HG03558 (cell line): ENCODE measurements at regions not wholly inside any gene's neighbourhood (a gene's known extent, or its start where the extent isn't known, plus 50 kb on each side); places are given as distances from the start of the nearest gene placed in this dataset.
"Not testable (repeated sequence)": the region's sequence is repeated elsewhere in the genome, so short reads cannot be mapped to it uniquely, and the experiment has no call there.

Source experiments
- ATAC-seq: cut with Tn5 transposase; IDR thresholded peaks from one replicate; pipeline ENCODE4 v1.9.1; 2021; ENCODE audit warnings: moderate number of reproducible peaks; ENCODE audit not compliant: unreplicated experiment; ENCODE audit errors: extremely low read depth

DNA sequence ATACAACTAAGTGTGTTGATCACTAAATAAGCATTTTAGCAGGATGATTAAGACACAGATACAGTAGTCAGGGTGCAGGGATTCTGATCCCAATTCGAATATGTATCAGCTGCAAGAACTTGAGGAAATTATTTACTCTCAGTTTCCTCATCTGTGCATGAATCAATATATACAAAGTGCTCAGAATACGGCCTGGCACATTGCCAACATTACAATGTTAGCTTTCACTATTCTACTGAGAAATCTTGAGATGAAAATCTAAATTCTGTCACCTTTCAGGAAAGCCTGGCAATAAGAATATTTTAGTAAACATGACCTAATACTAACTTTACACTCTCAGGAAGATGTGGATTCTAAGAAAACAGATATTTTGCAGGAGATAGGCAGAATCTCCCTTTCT lies 1001.6 kb upstream of the IGFBP7 start:
- ATAC-seq, result no peak

DNA sequence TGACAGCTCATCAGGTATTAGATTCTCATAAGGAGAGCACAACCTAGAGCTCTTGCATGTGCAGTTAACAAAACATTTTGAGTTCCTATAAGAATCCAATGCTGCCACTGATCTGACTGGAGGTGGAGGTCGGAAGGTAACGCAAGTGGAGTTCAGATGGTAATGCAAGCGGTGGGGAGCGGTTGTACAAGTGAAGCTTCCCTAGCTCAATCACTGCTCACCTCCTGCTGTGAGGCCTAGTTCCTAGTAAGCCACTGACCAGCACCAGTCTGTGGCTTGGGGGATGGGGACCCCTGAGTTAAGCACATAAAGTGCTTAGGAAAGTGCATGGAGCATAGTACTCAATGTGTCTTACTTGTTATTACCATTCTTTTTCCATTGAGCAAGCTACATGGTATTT lies 983.2 kb upstream of the IGFBP7 start:
- no peak for ATAC-seq

DNA sequence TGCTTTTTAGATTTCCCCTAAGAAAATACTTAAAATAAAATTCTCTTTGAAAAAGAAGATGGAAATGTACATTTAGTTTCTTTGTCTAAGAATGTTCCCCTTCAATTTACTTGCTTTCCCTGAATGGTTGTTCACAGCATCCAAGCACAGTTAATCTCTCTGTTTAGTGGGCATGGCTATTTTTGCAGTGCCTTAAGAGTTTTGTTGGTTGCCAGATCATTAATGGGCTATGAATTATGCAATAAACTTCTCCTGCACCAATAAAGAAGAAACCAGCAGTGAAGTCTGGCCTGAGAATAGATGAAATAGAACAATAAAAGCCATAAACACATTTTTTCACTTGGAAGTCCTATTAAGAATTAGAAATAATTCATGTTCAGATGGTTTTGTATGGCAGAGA lies 980.4 kb upstream of the IGFBP7 start:
- no peak for ATAC-seq

DNA sequence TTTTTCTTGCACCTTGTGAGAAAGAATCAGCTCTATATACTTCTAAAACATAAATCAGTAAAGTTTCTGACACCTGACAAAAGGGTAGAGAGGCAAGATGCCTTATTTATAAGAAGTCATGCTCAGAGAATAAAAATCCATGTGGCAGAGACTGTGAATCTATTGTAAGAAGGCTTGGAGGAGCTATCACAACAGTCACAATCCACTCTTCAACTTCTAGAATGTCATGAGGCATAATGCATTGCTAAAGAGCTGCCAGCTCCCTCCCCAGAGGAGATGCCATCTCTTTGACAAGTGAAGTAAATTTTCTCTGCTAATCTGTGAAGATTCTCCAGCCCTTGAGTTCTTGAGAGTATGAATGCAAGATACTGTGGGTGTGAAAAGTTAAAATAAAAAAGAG lies 971.2 kb upstream of the IGFBP7 start:
- no peak for ATAC-seq

DNA sequence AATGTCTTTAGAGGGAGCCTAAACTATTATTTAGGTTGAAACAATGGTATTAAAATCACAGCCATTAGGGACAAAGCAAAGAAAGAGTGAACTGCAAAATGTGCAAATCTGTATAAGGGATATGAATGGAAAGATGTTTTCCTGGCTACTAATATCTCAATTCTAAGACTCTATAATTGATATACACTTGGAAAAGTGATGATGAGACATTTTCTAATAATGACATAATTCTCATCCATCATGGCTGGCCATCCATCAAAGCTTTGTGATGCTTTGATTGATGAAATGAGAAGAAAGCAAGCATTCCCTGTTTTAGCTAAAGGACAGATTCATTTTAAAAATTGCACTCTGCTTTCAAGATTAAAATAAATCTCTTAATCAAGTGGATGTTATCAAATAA lies 965.5 kb upstream of the IGFBP7 start:
- no peak for ATAC-seq

DNA sequence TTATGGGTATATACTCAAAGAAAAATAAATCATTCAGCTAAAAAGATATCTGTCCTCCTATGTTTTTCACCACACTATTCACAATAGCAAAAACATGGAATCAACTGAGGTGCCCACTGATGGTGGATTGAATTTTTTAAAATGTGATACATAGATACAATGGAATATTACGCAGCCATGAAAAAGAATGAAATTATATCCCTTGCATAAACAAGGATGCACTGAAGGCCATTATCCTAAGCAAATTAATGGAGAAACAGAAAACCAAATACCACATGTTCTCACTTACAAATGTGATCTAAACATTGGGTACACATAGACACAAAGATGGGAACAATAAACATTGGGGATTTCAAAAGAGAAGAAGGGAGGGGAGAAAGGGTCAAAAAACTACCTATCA lies 964.2 kb upstream of the IGFBP7 start:
- no peak for ATAC-seq

DNA sequence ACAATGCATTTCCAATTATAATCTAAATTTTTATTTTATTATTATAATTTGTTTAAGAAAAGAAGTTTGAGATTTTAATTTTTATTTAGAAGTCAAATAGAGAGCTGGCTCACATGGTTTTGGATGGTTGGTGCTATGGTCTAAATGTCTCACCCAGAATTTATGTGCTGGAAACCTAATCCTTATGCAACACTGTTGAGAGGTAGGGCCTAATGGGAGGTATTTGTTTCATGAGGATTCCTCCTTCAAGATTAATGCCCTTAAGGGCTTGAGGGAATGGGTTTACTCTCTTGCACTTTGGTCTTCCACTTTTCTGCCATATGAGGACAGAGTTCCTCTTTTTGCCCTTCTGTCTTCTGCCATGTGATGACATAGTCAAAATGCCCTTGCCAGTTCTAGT lies 960.5 kb upstream of the IGFBP7 start:
- ATAC-seq, result no peak

DNA sequence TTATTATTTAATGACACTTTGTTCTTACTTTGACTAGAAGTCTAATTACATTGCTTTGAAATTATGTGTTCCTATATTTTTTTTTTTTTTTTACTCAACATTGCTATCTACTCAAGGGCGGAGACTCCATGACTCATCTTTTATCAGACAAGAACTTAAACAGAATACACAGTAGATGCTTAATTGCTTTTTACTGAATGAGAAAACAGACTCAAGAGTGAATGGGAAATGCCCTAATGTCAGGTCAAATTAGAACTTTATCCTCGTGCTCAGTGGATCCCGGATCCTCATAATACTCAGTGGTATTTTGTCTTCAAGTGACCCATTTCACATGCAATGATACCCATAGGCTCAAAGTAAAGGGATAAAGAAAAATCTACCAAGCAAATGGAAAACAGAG lies 954.5 kb upstream of the IGFBP7 start:
- ATAC-seq, result no peak

DNA sequence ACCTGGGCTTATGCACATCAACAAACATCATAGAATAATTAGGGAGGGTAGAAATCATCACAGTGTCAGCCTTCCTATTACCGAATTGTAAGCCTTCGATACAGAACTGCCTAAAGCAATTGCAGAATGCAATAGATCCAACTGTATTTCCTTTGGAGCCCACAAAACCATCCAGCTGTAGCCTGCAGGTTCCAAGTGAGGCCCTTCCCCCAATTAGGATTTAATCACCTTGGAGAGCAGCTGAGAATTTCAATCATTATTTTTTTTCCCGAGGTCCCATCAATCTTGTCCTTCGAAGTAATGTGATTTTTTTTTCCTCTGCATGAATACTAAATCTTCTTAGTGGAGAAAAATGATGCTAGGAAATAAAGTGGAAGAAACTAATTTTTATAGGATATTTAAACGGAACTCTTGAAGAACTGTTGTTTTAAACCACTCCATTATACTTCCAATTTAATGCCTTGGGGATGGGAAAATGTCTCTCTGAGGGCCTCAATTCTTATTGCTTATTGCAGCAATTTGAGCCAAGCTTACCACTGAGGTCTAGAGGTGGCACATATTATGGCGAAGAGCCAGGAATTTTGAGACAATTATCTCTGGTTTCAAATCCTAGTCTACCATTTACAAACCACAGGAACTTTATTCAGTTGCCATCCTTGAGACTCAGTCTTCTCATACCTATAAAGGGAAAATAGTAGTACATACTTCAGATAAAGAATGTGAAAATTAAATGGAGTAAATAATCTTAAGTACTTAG lies 953.4 kb upstream of the IGFBP7 start:
- ATAC-seq, result no peak

DNA sequence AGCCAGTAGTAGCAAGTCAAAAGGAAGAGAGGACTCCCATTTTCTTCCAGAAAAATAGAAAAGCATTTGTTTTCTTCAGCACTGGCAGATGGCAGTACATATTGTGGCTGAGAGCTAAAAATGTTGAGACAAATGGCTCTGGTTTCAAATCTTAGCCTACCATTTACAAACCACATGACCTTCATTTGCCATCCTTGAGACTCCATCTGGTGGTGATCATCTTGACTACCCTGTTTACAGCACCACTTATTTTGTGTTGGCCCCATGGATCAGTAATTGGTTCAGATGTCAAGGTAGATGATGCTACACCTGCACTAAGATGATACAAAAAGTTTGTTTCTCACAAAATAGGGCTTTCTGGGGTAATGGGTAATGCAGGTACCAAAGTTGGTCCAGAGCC lies 951.8 kb upstream of the IGFBP7 start:
- no peak for ATAC-seq

DNA sequence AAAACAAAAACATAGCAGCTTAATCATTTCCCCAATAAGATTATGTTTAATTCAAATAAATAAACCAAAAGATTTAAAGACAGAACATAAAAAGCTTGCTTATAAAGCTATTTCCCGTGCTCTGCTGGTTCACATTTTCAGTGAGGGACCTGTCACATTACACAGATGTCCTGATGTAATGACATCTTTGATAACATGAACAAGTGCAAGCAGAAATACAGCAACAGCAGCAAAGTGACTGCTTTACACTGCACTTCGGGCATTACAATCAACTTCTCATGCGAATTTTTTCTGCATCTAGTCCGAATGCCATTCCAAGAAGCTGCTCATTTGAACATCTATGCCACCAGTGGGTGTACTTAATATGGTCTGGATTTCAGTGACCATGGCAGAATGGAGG lies 940.3 kb upstream of the IGFBP7 start:
- ATAC-seq, result no peak

DNA sequence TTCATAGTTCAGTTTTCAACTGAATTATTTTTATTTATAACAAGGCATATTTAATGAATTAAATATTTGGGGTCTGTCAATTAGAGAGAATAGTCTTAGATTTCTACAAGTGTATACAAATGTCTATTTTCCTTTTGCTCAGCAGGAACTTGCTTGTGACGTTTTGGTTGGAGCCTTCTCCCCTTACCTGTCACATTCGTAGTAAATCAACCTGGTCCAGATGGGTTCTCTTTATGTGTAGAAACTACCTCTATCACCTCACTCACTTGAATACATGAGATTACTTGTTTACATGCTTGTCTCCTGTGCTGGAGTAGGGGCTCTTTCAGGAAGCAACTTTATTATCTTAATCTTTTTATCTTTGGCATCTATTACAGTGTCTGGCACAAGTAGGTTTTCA lies 938.3 kb upstream of the IGFBP7 start:
- ATAC-seq, result no peak

DNA sequence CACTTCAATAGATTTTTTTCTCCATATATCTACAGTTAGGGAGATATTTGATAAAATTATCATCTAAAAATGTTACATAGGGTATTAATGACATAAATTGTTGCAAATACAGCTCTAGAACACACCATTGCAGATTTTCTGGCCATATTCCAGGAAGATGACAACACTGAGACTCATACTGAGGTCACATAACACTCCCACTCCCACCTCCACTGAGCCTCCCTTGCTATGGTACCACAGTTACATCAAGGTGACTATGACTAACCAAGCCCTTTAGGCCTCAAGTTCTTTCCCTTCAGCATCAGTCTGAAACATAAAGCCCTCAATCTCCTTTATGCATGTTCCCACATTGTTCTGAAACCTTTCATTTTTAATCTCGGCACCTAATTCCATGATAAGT lies 932.0 kb upstream of the IGFBP7 start:
- ATAC-seq, result no peak

DNA sequence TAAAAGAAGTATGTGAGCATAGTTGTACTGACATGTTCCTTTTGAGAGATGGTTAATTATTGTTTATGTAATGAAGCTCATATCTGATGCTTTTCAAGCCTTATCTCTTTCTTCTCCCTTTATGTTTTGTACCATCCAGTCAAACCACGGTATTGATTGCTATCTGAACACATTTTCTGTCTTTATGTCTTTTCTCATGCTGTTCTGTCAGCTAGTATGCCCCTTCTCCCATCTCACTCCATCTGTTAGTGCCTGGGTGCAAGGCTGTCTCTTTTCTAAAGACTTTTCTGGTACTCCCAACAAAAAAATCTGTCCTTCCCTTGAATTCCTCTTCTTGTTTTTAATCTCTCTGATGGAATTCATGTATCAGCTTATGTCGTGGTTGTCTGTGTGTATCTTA lies 883.8 kb upstream of the IGFBP7 start:
- no peak for ATAC-seq

DNA sequence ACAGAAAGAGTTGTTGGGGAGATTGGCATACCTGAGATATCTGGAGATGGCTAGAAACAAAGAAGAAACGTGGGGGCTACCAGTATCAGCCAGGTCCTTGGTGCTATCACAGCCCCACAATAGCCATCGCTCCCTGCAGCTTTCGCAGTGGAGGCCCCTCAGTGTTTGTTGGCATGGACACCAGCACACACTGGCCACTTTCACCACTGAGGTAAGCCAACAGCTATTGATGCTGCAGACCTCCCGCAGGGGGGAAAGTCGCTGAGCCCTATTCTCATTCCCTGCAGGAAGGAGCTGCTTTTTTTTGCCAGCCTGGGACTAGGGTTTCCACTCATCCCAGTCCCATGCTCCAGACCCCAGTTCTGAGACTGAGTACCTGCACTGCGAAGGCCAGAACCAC lies 879.2 kb upstream of the IGFBP7 start:
- no peak for ATAC-seq

DNA sequence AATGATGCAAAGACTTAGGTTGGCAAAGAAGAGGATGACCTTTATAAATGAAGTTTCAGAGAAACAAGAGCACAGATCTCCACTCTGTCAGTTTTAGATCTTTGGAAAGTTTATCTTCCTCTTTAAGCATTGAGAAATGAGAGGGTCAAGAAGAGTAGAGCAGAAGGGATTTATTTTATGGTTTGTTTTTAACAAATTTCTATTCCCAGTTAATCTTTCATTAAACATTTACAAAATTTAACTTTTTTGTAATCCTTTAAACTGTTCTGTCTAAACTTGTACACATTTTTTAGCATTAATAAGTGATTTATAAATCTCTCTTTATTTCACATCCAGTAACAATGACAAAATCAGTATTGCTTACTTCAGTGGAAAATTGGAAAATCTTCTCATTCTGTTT lies 875.0 kb upstream of the IGFBP7 start:
- ATAC-seq, result no peak

DNA sequence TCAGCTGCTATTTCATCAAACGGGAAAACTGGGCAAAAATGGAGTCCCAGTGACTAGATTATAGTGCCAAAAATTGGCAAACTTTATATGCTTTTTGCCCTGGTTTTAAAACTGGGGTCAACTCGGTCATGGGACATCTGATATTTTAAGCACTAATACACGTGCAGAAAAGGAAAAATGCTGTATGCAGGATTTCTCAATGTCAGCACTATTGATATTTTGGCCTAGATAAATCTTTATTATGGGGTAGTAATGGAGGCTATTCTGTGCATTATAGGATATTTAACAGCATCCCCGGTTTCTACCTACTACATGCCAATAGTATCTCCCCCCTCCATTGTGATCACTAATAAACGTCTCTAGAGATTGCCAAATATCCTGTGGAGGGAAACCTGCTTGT lies 870.9 kb upstream of the IGFBP7 start:
- no peak for ATAC-seq

DNA sequence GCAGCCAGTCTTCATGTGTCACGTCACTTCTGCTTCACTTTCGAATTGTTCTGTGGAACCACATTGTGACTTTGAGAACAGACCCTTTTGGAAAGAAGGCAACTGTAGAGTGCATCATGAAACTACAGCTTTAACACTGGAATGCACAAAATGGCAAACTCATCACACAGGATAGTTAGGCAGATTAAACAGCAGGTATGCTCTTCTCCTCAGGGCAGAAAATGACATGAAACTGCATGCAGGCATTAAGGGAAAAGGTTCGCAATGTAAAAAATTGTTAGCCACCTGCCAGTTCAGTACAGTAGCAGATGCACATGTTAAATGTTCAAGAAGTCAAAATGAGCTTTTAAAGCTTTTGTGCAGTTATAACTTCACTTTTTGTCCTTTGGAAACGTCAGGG lies 864.6 kb upstream of the IGFBP7 start:
- ATAC-seq, result no peak

DNA sequence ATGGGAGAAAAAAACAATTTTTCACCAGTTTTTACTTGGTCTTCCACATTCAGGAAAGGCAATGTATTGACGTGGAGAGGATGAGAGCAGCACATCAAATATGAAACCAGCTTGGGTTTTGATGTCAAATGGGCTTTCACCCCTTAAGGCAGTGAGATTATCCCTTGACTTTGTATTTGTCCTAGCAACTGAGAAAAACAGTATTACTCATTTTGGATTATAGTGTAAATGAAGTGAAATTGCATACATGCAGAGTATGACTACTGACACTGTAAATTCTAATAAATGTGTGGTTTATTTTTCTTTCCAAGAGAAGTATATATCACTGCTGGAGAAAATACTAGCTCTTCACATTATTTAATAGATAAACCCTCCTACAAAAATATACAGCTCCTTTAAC lies 863.6 kb upstream of the IGFBP7 start:
- ATAC-seq, result no peak

DNA sequence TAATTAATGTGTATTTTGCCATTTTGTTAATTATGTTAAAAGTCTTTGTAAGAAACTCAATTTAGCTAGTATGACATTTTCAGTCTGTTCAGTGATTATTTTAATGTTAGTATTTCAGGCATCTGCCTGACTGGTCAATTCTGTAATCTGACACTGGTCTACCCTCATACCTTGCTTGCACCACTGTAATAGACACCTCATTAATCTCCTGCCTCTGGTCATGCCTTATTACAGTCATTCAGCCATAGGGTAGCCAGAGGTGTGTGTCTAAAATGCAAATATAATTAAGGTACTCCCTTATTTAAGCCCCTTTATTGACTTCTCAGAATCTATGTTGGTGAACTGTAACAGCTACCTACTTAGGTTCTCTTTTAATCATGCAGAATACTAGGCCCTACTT lies 861.1 kb upstream of the IGFBP7 start:
- no peak for ATAC-seq

DNA sequence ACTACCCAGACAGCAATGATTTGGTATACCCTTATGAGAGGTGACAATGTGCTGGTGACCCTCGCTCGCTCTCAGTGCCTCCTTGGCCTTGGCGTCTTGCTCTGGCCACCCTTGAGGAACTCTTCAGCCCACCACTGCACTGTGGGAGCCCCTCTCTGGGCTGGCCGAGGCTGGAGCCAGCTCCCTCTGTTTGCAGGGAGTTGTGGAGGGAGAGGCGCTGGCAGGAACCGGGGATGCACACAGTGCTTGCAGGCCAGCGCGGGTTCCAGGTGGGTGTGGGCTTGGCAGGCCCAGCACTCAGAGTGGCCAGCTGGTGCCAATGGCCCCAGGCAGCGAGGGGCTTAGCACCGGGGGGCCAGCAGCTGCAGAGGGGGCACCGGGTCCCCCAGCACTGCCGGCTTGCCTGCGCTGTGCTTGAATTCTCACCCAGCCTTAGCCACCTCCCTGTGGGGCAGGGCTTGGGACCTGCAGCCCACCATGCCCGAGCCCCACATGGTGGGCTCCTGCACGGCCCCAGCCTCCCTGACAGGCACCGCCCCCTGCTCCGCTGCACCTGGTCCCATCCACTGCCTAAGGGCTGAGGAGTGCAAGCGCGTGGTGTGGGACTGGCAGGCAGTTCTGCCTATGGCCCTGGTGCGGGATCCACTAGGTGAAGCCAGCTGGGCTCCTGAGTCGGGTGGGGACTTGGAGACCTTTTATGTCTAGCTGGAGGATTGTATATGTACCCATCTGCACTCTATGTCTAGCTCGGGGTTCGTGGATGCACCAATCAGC lies 857.0 kb upstream of the IGFBP7 start:
- ATAC-seq, result no peak

DNA sequence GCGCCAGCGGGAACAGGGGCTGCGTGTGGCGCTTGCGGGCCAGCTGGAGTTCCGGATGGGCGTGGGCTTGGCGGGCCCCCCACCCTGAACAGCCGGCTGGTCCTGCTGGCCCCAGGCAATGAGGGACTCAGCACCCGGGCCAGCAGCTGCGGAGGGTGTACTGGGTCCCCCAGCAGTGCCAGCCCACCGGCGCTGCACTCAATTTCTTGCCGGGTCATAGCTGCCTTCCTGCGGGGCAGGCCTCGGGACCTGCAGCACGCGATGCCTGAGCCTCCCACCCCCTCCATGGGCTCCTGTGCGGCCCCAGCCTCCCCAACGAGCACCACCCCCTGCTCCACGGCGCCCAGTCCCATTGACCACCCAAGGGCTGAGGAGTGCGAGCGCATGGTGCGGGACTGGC lies 855.2 kb upstream of the IGFBP7 start:
- ATAC-seq, result not testable (repeated sequence)
